Gastroesophageal sphincter (tissue), 3 donors: ENCODE measurements at regions not wholly inside any gene's neighbourhood (a gene's known extent, or its start where the extent isn't known, plus 50 kb on each side); places are given as distances from the start of the nearest gene placed in this dataset.

Source experiments
- EP300 ChIP-seq: sonication (generic); formaldehyde crosslinking; IDR thresholded peaks from one replicate; pipeline ENCODE4 v1.6.1; 2017; ENCODE audit warnings: antibody characterized with exemption, mild to moderate bottlenecking
- POLR2A ChIP-seq, 2 donors: fragments of 450-650 bp; IDR thresholded peaks; one replicate each; pipeline ENCODE4 v1.6.1; 2017; ENCODE audit warnings: antibody characterized with exemption in 2 of 2, mild to moderate bottlenecking in 2 of 2, moderate library complexity in 1 of 2
- POLR2AphosphoS5 ChIP-seq: sonication (generic); formaldehyde crosslinking; IDR thresholded peaks from one replicate; pipeline ENCODE4 v1.6.1; 2017; ENCODE audit warnings: antibody characterized with exemption
- TF ChIP-seq, protein P1 (sequence below), 4 experiments: fragments of 200-600 bp in 2 of 4; fragments of 450-650 bp in 2 of 4; sonication (generic) in 1 of 4; IDR thresholded peaks; one replicate each; pipeline ENCODE4 v1.5.1; 2017 to 2019; ENCODE audit warnings: antibody characterized with exemption in 4 of 4, mild to moderate bottlenecking in 2 of 4, moderate library complexity in 2 of 4

DNA sequence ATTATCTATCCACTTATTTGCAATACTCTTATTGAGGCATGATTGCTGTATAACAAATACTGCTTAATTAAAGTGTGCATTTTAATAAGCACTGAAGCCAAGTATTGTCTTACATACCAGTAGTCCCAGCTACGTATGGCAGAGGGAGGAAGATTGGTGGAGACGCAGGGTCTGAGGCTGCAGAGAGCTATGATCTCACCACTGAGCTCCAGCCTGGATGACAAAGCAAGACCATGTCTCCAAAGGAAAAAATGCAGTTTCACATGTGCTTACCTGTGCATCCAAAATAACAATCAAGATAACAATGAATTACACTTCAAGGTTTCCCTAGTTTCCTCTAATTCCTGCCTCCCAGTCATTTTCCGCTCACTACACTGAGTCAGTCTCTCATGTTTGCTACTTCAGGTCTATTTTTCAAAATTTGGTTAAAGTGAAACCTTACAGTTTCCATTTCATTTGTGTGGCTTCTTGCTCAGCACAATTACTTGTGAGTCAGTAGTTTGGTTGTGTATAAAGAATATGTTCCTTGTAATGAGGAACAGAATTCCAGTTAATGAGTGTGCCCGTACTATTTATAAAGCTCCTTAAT is 1250.1 kb downstream of the TMEM121 start:
- TF ChIP-seq POLR2AphosphoS5 = no peak
- TF ChIP-seq POLR2A (IDR thresholded peaks at IDR 0.05) = no peak
- TF ChIP-seq, protein P1, sequence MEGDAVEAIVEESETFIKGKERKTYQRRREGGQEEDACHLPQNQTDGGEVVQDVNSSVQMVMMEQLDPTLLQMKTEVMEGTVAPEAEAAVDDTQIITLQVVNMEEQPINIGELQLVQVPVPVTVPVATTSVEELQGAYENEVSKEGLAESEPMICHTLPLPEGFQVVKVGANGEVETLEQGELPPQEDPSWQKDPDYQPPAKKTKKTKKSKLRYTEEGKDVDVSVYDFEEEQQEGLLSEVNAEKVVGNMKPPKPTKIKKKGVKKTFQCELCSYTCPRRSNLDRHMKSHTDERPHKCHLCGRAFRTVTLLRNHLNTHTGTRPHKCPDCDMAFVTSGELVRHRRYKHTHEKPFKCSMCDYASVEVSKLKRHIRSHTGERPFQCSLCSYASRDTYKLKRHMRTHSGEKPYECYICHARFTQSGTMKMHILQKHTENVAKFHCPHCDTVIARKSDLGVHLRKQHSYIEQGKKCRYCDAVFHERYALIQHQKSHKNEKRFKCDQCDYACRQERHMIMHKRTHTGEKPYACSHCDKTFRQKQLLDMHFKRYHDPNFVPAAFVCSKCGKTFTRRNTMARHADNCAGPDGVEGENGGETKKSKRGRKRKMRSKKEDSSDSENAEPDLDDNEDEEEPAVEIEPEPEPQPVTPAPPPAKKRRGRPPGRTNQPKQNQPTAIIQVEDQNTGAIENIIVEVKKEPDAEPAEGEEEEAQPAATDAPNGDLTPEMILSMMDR (IDR thresholded peaks at IDR 0.05) = no peak
- TF ChIP-seq EP300 = no peak
